GM18868 (cell line): ENCODE measurements at regions not wholly inside any gene's neighbourhood (a gene's known extent, or its start where the extent isn't known, plus 50 kb on each side); places are given as distances from the start of the nearest gene placed in this dataset.
"Not testable (repeated sequence)": the region's sequence is repeated elsewhere in the genome, so short reads cannot be mapped to it uniquely, and the experiment has no call there.

ENCODE experiments used
- ATAC-seq: cut with Tn5 transposase; IDR thresholded peaks from one replicate; pipeline ENCODE4 v1.9.1; 2021; ENCODE audit warnings: mild to moderate bottlenecking, moderate library complexity; ENCODE audit not compliant: unreplicated experiment

DNA sequence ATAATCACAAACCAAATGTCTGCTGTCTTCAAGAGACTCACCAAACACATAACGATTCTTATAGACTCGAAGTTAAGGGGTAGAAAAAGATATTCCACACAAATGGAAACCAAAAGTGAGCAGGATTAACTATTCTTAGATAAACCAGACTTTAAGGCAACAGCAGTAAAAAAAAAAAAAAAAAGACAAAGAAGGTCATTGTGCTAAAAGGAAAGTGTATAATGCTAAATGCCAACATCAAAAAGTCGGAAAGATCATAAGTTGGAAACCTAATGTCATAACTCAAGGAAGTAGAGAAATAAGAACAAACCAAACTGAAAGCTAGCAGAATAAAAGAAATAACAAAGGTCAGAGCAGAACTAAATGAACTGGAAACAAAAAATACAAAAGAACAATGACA lies 714.6 kb downstream of the SEMA5A start:
- ATAC-seq: no peak

GRCh38 chr5:8831854-8832253 lies 714.0 kb downstream of the SEMA5A start:
- no peak for ATAC-seq

- ATAC-seq: no peak
Measured at GRCh38 chr5:8839361-8840055, 706.4 kb downstream of the SEMA5A start.

DNA sequence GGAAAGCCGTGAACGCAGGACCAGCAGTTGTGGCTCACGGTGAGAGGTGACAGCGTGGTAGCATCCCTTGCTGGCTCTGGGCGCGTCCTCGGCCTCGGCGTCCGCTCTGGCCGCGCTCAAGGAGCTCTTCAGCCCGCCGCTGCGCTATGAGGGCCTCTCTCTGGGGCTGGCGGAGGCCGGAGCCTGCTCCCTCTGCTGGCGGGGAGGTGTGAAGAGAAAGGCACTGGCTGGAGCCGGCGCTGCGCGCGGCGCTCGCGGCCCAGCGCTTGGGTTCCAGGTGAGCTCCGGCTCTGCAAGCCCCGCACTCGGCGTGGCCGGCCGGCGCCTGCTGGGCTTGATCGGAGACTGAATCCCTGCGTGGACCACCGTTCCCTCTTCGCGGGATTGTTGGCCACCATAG lies 705.6 kb downstream of the SEMA5A start:
- no peak for ATAC-seq

DNA sequence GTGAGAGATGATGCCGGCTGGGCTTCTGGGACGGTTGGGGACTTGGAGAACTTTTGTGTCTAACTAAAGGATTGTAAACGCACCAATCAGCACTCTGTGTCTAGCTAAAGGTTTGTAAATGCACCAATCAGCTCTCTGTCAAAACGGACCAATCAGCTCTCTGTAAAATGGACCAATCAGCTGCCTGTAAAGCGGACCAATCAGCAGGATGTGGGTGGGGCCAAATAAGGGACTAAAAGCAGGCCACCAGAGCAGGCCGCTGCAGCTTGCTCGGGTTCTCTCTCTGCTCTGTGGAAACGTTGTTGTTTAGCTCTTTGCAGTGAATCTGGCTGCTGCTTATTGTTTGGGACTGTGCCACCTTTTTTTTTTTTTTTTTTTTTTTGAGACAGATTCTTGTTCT lies 705.1 kb downstream of the SEMA5A start:
- ATAC-seq: not testable (repeated sequence)

- no peak for ATAC-seq
Measured at GRCh38 chr5:8842971-8843551, 702.8 kb downstream of the SEMA5A start.

DNA sequence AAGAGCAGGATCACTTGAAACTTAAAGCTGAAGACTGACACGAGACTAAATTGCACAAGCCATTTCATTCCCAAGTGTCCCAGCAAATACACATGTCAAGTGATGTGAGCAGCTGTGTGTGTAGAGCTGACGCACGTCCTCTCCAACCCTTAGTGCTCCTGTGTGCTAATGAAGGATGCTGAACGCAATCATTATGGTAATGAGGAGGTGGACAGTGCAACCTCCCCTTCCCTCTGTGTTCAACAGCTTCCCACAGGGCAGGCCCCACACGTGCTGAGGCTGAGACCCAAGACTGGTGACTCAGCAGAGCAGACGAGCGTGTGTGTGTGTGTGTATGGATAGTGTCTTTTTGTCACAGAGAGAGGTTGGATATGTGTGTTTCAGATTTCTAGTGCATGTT lies 702.1 kb downstream of the SEMA5A start:
- no peak for ATAC-seq

DNA sequence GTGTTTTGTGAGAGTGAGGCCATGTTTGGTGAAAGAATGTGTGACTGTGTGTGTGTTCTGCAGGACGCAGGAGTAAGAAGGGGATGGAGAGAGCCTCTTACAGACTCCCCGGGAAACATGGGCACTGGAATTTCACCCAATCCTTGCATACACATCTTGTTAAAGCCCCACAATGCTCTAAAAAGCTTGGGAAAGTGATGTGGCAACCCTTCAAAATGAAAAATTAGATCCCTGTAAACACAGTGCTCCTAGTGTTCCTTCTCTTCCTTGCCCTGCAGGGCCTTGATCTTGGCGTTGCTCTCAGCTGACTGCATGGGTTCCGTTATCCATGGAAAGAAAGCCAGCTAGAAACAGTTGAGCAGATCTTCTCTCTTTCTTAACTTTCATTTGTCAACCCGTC lies 701.7 kb downstream of the SEMA5A start:
- ATAC-seq: no peak

DNA sequence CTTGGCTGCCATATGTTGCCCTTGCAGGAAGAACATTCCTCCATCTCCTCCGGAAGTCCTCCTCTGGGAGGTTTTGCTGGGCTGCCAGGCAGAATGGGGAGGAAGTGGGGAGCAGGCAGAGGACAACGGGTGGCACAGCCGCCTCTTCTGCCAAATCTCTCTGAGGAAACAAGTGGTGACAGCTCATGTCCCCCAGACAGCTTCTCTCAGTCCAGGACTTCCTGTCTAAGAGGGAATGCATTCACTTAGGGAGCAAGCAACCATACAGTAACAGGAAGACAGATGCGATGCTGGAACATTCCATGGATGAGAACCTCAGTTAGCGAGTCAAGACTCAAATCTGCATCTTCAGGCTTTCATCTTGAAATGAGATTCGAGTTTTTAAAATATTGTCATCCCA lies 701.0 kb downstream of the SEMA5A start:
- no peak for ATAC-seq

- ATAC-seq: no peak
Measured at GRCh38 chr5:8845296-8845695, 700.6 kb downstream of the SEMA5A start.

- no peak for ATAC-seq
Measured at GRCh38 chr5:8848366-8848765, 697.5 kb downstream of the SEMA5A start.

- no peak for ATAC-seq
Measured at GRCh38 chr5:8848997-8849594, 696.8 kb downstream of the SEMA5A start.

GRCh38 chr5:8851101-8851500 lies 694.8 kb downstream of the SEMA5A start:
- ATAC-seq: no peak

GRCh38 chr5:8857051-8857450 lies 688.8 kb downstream of the SEMA5A start:
- no peak for ATAC-seq

GRCh38 chr5:8861764-8862163 lies 684.1 kb downstream of the SEMA5A start:
- ATAC-seq: no peak

DNA sequence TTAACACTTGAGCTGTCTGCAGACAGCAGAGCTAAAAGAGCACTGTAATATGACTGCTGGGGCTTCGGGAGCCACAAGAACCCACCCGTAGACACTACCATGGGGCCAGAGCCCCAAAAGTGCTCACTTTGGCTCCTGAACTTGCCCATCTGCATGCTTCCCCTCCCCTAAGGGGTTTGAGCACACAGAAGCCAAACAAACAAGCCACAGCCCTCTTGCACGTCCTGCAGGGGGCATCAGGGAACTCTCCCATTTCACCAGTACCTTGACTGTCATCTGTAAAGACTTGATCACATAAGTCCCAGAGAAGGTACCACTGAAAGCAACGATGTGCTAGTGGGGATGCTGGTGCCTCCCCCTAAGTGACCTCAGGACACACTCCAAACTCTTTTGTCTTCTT lies 681.8 kb downstream of the SEMA5A start:
- peak; percentile 85 for ATAC-seq

- no peak for ATAC-seq
Measured at GRCh38 chr5:8865266-8865665, 680.6 kb downstream of the SEMA5A start.

DNA sequence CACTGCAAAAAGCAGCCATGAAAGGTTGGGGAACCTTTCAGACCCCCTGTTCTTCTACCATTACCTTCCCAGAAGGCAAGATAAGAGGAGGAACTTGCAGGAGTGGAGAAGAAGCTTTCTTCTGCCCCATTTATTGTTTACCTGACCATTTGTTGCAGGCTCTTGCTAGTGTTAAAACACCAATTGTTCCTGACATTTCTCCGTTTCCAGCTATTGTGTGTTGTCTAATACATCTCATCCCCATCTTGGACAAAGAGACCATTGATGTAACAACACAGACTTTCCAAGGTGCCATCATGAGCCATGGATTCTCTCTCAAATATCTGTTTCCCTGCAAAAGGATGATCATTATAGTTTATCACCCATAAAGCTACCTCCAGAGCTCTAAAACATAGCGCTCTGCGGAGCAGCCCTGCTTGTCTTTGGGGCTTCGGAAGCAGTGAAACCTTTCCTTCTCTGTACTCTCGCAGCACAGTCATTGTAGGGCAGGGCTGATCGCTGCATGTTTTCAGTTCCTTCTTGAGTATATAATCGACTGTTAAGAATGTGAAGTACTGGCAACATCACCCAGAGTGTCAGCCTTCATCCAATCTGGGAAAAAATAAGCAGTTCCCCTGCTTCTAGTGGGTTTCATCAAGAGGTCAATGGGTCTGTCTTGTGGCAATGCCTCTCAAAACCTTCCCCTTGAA lies 680.0 kb downstream of the SEMA5A start:
- peak; percentile 52 for ATAC-seq

- no peak for ATAC-seq
Measured at GRCh38 chr5:8868283-8868682, 677.6 kb downstream of the SEMA5A start.

DNA sequence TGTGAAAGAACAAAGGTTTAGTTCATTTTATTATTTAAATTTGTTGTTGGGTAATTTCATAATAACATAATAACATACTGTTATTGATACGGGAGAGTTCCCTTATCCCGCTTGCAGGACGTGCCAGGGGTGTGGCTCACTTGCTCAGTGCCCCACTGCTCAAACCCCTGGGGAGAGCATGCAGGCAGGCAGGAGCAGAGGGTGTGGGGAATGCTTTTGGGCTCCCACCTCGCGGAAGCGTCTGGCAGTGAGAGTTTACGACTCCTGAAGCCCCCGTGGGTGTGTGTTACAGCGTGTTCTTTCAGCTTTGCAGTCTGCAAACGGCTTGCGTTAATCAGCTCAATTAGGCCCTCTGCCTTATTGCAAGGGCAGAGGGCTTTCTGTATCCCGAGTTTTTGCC lies 675.9 kb downstream of the SEMA5A start:
- ATAC-seq: no peak

DNA sequence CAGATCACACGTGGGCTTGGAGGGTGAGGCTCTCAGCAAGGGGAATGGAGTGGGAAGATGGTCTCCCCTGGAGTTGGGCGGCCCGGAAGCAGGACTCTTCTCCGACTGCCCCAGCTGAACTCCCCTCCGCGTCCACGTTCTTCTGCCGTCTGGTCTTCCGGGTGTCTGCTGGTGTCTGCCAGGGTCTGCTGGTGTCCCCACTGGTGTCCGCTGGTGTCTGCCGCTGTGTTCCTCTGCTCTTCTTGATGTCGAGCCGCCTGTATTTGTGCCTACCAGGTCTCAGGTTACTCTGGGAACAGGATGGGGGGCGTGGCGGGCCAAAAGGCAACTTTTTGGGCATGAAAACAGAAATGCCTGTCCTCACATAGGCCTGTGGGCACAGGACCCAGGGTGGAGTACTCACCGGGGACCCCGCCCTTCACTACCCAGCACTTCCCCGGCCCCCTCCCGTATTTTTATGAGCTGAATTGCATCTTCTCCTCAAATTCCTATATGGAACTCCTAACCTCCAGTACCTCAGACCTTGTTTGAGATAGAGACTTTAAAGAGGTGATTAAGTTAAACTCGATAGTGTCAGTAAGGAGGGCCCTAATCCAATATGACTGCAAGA lies 675.4 kb downstream of the SEMA5A start:
- ATAC-seq: no peak

- ATAC-seq: no peak
Measured at GRCh38 chr5:8870959-8871355, 674.9 kb downstream of the SEMA5A start.
